HepG2 (cell line): ENCODE measurements at regions not wholly inside any gene's neighbourhood (a gene's known extent, or its start where the extent isn't known, plus 50 kb on each side); places are given as distances from the start of the nearest gene placed in this dataset.

Source experiments
- ATAC-seq: fragments of 200-7000 bp; cut with Tn5 transposase; 3 replicates; pipeline ENCODE4 v1.9.1; 2020; ENCODE audit warnings: mild to moderate bottlenecking, moderate library complexity
- BruUV-seq: library from RNA; stranded (reverse); fragments of 400-500 nt; replicated peaks from 2 replicates; lab custom pipeline; 2021; lab: Mats Ljungman, UMichigan
- CTCF ChIA-PET: fragments of 300-600 bp; formaldehyde crosslinking; extraction: SDS; loops from one replicate; lab custom pipeline; 2021; ENCODE audit warnings: low total read pairs, inconsistent platforms, low intra/inter-chr PET ratio; lab: Yijun Ruan, JAX
- POLR2A ChIA-PET: fragments of 350-600 bp; sonication (Branson Sonifier 250); formaldehyde crosslinking; loops from one replicate; lab custom pipeline; 2020; ENCODE audit warnings: antibody characterized with exemption, inconsistent platforms; lab: Yijun Ruan, JAX
- DNase-seq: peaks from one replicate; pipeline ENCODE4 v3.0.0-alpha.2; 2015; ENCODE audit warnings: low spot score
- FAIRE-seq: peaks from 3 replicates; lab custom pipeline; 2011; peaks lifted over from hg19 to GRCh38; lab: Jason Lieb, UNC
- H2AFZ ChIP-seq: one replicate; pipeline ENCODE4 v1.6.1; 2011; ENCODE audit warnings: low read length, inconsistent platforms
- H3K27ac ChIP-seq: fragments of 300-600 bp; 3 replicates; pipeline ENCODE4 v1.8.0; 2011; ENCODE audit warnings: mixed run types, mild to moderate bottlenecking, mixed read lengths, low read length, inconsistent platforms; ENCODE audit not compliant: insufficient read depth; ENCODE audit errors: extremely low read length
- H3K27me3 ChIP-seq, 2 experiments: fragments of 200-600 bp in 1 of 2; 2 replicates in 1 of 2; 3 replicates in 1 of 2; pipeline versions ENCODE4 v1.6.0 to v1.8.0; 2011; ENCODE audit warnings: low read length in 2 of 2, mild to moderate bottlenecking in 2 of 2, moderate library complexity in 2 of 2, inconsistent platforms in 1 of 2; ENCODE audit not compliant: insufficient read depth in 2 of 2, control insufficient read depth in 1 of 2
- H3K36me3 ChIP-seq, 2 experiments: fragments of 200-600 bp in 1 of 2; replicated peaks in 1 of 2; 2 replicates in 1 of 2; 3 replicates in 1 of 2; pipeline versions ENCODE4 v1.5.1 to v1.8.0; 2011; ENCODE audit warnings: low read length in 2 of 2, inconsistent platforms in 1 of 2; ENCODE audit not compliant: insufficient read depth in 2 of 2, control insufficient read depth in 1 of 2
- H3K4me1 ChIP-seq: 2 replicates; pipeline ENCODE4 v1.5.1; 2012; ENCODE audit warnings: low read length, inconsistent platforms; ENCODE audit not compliant: insufficient read depth
- H3K4me2 ChIP-seq: 2 replicates; pipeline ENCODE4 v1.6.0; 2011; ENCODE audit warnings: low read depth, low read length, inconsistent platforms
- H3K4me3 ChIP-seq, 3 experiments: fragments of 200-600 bp in 1 of 3; sonication (generic), shearing (Covaris generic) in 1 of 3; replicated peaks in 1 of 3; 2 replicates each; pipeline ENCODE4 v1.5.1; 2011 to 2016; ENCODE audit warnings: low read length in 3 of 3, inconsistent platforms in 2 of 3, low read depth in 2 of 3, mild to moderate bottlenecking in 2 of 3, control low read depth in 1 of 3, mixed read lengths in 1 of 3; ENCODE audit not compliant: insufficient read depth in 1 of 3
- H3K79me2 ChIP-seq: one replicate; pipeline ENCODE4 v1.6.1; 2011; ENCODE audit warnings: low read length, inconsistent platforms; ENCODE audit not compliant: insufficient read depth
- H3K9ac ChIP-seq: 2 replicates; pipeline ENCODE4 v1.6.0; 2011; ENCODE audit warnings: mild to moderate bottlenecking, low read depth, low read length, inconsistent platforms; ENCODE audit not compliant: insufficient read depth
- H3K9me3 ChIP-seq: 2 replicates; pipeline ENCODE4 v1.5.1; 2012; ENCODE audit warnings: mild to moderate bottlenecking, low read length
- H4K20me1 ChIP-seq: 2 replicates; pipeline ENCODE4 v1.6.0; 2011; ENCODE audit warnings: inconsistent platforms, mild to moderate bottlenecking, low read length, moderate library complexity; ENCODE audit not compliant: insufficient read depth
- BCL6 ChIP-seq: IDR thresholded peaks from 2 replicates; pipeline ENCODE4 v1.6.1; 2016; ENCODE audit warnings: missing genetic modification reagents, missing compliant biosample characterization
- BRCA1 ChIP-seq: sonication (generic); formaldehyde crosslinking; IDR thresholded peaks from 2 replicates; pipeline ENCODE4 v1.4.0; 2020; ENCODE audit warnings: missing genetic modification reagents
- CBX1 ChIP-seq: IDR thresholded peaks from one replicate; pipeline ENCODE4 v1.6.1; 2016; ENCODE audit warnings: antibody characterized with exemption, low read depth
- FOXA3 ChIP-seq: IDR thresholded peaks from 2 replicates; pipeline ENCODE4 v1.6.1; 2016; ENCODE audit warnings: missing genetic modification reagents, missing compliant biosample characterization
- POLR2AphosphoS5 ChIP-seq: IDR thresholded peaks from 2 replicates; pipeline ENCODE4 v1.6.1; 2012; ENCODE audit warnings: low read depth, low read length
- RBM39 ChIP-seq: fragments of 200-400 bp; formaldehyde crosslinking; IDR thresholded peaks from one replicate; pipeline ENCODE4 v1.6.1; 2018; ENCODE audit warnings: antibody characterized with exemption, mild to moderate bottlenecking, low read depth, low read length; ENCODE audit not compliant: poor library complexity, severe bottlenecking
- SALL1 ChIP-seq: sonication (generic); formaldehyde crosslinking; IDR thresholded peaks from 2 replicates; pipeline ENCODE4 v1.8.0; 2022; ENCODE audit warnings: mild to moderate bottlenecking, missing genetic modification reagents
- SOX13 ChIP-seq, 3 experiments: fragments of 450-650 bp in 1 of 3; sonication (generic) in 1 of 3; formaldehyde crosslinking in 1 of 3; IDR thresholded peaks in 2 of 3; conservative IDR thresholded peaks in 1 of 3; 2 replicates each; pipeline versions ENCODE4 v1.5.0 to v1.6.1; 2016 to 2020; ENCODE audit warnings: antibody characterized with exemption in 1 of 3, mild to moderate bottlenecking in 1 of 3, missing compliant biosample characterization in 1 of 3, missing genetic modification reagents in 1 of 3, moderate library complexity in 1 of 3
- XRCC5 ChIP-seq: fragments of 200-400 bp; formaldehyde crosslinking; optimal IDR thresholded peaks from 2 replicates; pipeline ENCODE3; 2017; ENCODE audit warnings: mild to moderate bottlenecking, low read length
- ZNF136 ChIP-seq: sonication (generic); formaldehyde crosslinking; IDR thresholded peaks from 2 replicates; pipeline ENCODE4 v1.8.1; 2022; ENCODE audit warnings: low read depth, mild to moderate bottlenecking, moderate library complexity, missing genetic modification reagents
- ZNF382 ChIP-seq: sonication (generic); formaldehyde crosslinking; IDR thresholded peaks from 2 replicates; pipeline ENCODE4 v1.5.0; 2020; ENCODE audit warnings: missing genetic modification reagents, mild to moderate bottlenecking, borderline replicate concordance
- ZNF569 ChIP-seq: sonication (generic); formaldehyde crosslinking; IDR thresholded peaks from 2 replicates; pipeline ENCODE4 v1.5.0; 2020; ENCODE audit warnings: mild to moderate bottlenecking, missing genetic modification reagents, moderate library complexity, borderline replicate concordance
- WGBS: methylation state at CpG from one replicate; pipeline ENCODE4 v1.1.6; 2017; ENCODE audit warnings: low lambda C conversion rate; 5-methylcytosine and 5-hydroxymethylcytosine counted together
- in situ Hi-C: cut with HindIII; loops from 2 replicates; pipeline ENCODE4 v1.10.0; 2017; ENCODE audit warnings: low pct_unique_long_range_greater_than_20kb; ENCODE audit not compliant: extremely low pct_ligation_motif_present
- intact Hi-C: fragments of 100-400 bp; cut with micrococcal nuclease; formaldehyde crosslinking; loops from one replicate; pipeline ENCODE4 v1.10.0; 2022; ENCODE audit not compliant: unreplicated experiment
- TF ChIP-seq, protein P1 (sequence below): sonication (generic); formaldehyde crosslinking; conservative IDR thresholded peaks from 2 replicates; pipeline ENCODE4 v1.4.0; 2020; ENCODE audit warnings: mild to moderate bottlenecking, missing genetic modification reagents, moderate library complexity
- TF ChIP-seq, protein P2 (sequence below): sonication (generic); formaldehyde crosslinking; IDR thresholded peaks from 2 replicates; pipeline ENCODE4 v1.4.0; 2020; ENCODE audit warnings: missing genetic modification reagents
- TF ChIP-seq, protein P3 (sequence below): sonication (generic); formaldehyde crosslinking; IDR thresholded peaks from 2 replicates; pipeline ENCODE4 v1.5.0; 2020; ENCODE audit warnings: missing genetic modification reagents

DNA sequence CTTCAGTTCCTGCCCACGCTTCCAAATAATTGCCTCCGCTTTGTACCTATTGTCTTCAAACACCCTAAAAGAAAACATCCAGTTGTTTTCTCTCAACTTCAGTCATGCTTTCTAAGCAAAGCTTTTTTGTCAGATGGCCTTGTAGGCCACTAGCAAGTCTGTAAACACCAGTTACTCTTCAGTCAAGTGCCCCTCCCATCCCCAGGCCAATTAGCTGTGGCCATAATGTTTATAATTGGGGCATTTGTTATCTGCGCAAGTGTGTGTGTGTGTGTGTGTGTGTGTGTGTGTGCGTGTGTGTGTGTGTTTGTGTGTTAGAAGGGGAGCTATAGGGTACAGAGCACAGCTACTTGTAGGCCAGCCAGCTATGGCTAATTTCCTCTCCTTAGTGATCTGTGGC, 272.4 kb upstream of the MARCKS start:
- ChIA-PET CTCF (no interaction called here), POLR2A (no interaction called here)
- Histone ChIP-seq H3K4me2 (no peak overlapping the region), H3K4me3 (no peak overlapping the region), H3K79me2 (no peaks in the 10 kb centered on the region), H2AFZ (no peak overlapping the region), H3K4me1 (peaks cover 10% of the 10 kb centered on the region), H4K20me1 (no peaks in the 10 kb centered on the region), H3K27ac (no peak overlapping the region), H3K9ac (no peak overlapping the region), H3K36me3 (no peaks in the 10 kb centered on the region), H3K27me3 (no peaks in the 10 kb centered on the region), H3K9me3 (no peaks in the 10 kb centered on the region)
- ATAC-seq (no peak), DNase-seq (no peak), FAIRE-seq (no peak)
- in situ Hi-C loops: no loop called here
- 51% methylated on average over 4 of the region's 4 CpGs for WGBS
- no TSS peak for BruUV-seq
- intact Hi-C loops: no loop called here
- TF ChIP-seq FOXA3 (CRISPR knock-in tag): 0 out of 2 replicates have a peak, but pooled peaks have one; percentile 24
- no peak for TF ChIP-seq SOX13 (IDR thresholded peaks at IDR 0.05)
- peak in 1 of 2 experiments; percentile 36; a peak in 1 of 4 replicates for TF ChIP-seq SOX13 (CRISPR knock-in tag; conservative IDR thresholded peaks at IDR 0.05 in 1 of 2, IDR thresholded peaks at IDR 0.05 in 1 of 2)
- no peak for TF ChIP-seq POLR2AphosphoS5
- 0 out of 2 replicates have a peak, but pooled peaks have one; percentile 22 for TF ChIP-seq BCL6 (CRISPR knock-in tag)
- TF ChIP-seq ZNF382 (CRISPR knock-in tag): no peak
- no peak for TF ChIP-seq RBM39
- TF ChIP-seq CBX1: no peak
- no peak for TF ChIP-seq BRCA1 (CRISPR knock-in tag)
- no peak for TF ChIP-seq XRCC5
- TF ChIP-seq, protein P1, sequence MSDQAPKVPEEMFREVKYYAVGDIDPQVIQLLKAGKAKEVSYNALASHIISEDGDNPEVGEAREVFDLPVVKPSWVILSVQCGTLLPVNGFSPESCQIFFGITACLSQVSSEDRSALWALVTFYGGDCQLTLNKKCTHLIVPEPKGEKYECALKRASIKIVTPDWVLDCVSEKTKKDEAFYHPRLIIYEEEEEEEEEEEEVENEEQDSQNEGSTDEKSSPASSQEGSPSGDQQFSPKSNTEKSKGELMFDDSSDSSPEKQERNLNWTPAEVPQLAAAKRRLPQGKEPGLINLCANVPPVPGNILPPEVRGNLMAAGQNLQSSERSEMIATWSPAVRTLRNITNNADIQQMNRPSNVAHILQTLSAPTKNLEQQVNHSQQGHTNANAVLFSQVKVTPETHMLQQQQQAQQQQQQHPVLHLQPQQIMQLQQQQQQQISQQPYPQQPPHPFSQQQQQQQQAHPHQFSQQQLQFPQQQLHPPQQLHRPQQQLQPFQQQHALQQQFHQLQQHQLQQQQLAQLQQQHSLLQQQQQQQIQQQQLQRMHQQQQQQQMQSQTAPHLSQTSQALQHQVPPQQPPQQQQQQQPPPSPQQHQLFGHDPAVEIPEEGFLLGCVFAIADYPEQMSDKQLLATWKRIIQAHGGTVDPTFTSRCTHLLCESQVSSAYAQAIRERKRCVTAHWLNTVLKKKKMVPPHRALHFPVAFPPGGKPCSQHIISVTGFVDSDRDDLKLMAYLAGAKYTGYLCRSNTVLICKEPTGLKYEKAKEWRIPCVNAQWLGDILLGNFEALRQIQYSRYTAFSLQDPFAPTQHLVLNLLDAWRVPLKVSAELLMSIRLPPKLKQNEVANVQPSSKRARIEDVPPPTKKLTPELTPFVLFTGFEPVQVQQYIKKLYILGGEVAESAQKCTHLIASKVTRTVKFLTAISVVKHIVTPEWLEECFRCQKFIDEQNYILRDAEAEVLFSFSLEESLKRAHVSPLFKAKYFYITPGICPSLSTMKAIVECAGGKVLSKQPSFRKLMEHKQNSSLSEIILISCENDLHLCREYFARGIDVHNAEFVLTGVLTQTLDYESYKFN (CRISPR knock-in tag): 0 out of 2 replicates have a peak, but pooled peaks have one; percentile 33
- no peak for TF ChIP-seq ZNF136
- TF ChIP-seq, protein P2, sequence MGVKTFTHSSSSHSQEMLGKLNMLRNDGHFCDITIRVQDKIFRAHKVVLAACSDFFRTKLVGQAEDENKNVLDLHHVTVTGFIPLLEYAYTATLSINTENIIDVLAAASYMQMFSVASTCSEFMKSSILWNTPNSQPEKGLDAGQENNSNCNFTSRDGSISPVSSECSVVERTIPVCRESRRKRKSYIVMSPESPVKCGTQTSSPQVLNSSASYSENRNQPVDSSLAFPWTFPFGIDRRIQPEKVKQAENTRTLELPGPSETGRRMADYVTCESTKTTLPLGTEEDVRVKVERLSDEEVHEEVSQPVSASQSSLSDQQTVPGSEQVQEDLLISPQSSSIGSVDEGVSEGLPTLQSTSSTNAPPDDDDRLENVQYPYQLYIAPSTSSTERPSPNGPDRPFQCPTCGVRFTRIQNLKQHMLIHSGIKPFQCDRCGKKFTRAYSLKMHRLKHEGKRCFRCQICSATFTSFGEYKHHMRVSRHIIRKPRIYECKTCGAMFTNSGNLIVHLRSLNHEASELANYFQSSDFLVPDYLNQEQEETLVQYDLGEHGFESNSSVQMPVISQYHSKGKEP: no peak
- TF ChIP-seq, protein P3, sequence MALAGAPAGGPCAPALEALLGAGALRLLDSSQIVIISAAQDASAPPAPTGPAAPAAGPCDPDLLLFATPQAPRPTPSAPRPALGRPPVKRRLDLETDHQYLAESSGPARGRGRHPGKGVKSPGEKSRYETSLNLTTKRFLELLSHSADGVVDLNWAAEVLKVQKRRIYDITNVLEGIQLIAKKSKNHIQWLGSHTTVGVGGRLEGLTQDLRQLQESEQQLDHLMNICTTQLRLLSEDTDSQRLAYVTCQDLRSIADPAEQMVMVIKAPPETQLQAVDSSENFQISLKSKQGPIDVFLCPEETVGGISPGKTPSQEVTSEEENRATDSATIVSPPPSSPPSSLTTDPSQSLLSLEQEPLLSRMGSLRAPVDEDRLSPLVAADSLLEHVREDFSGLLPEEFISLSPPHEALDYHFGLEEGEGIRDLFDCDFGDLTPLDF: no peak
- TF ChIP-seq SALL1 (CRISPR knock-in tag): peak; percentile 23; the same call in 1 of the 2 replicates
- TF ChIP-seq ZNF569 (CRISPR knock-in tag): no peak
